Thoracic aorta (tissue), 2 donors: ENCODE measurements at regions not wholly inside any gene's neighbourhood (a gene's known extent, or its start where the extent isn't known, plus 50 kb on each side); places are given as distances from the start of the nearest gene placed in this dataset.
"Not testable (repeated sequence)": the region's sequence is repeated elsewhere in the genome, so short reads cannot be mapped to it uniquely, and the experiment has no call there.

Source experiments
- ATAC-seq: fragments of 150-250 bp; one replicate; pipeline ENCODE4 v1.8.0; 2017; ENCODE audit warnings: low read depth; ENCODE audit not compliant: insufficient number of reproducible peaks, low FRiP score
- DNase-seq: peaks from one replicate; pipeline ENCODE4 v3.0.0-alpha.2; 2020; ENCODE audit warnings: low spot score
- H3K27ac ChIP-seq, 2 donors: fragments of 200-600 bp; sonication (generic); 1 replicate in 1 of 2; 2 replicates in 1 of 2; pipeline ENCODE4 v1.5.1; 2016; ENCODE audit warnings: mild to moderate bottlenecking in 2 of 2, moderate library complexity in 2 of 2
- H3K27me3 ChIP-seq: fragments of 200-600 bp; sonication (generic); replicated peaks from 2 replicates; pipeline ENCODE4 v1.6.0; 2016; ENCODE audit warnings: mild to moderate bottlenecking; ENCODE audit not compliant: insufficient read depth
- H3K36me3 ChIP-seq: fragments of 200-600 bp; sonication (generic); one replicate; pipeline ENCODE4 v1.5.1; 2016
- H3K4me1 ChIP-seq, 2 donors: fragments of 200-600 bp; sonication (generic); 1 replicate in 1 of 2; 2 replicates in 1 of 2; pipeline versions ENCODE4 v1.5.1 to v1.6.0; 2016; ENCODE audit warnings: low read depth in 2 of 2, mild to moderate bottlenecking in 1 of 2; ENCODE audit not compliant: control insufficient read depth in 1 of 2
- H3K4me3 ChIP-seq: fragments of 200-600 bp; sonication (generic); 2 replicates; pipeline ENCODE4 v1.5.1; 2016; ENCODE audit warnings: mild to moderate bottlenecking
- H3K9me3 ChIP-seq: fragments of 200-600 bp; sonication (generic); 2 replicates; pipeline ENCODE4 v1.5.1; 2016
- TF ChIP-seq, protein P1 (sequence below): fragments of 200-600 bp; sonication (generic); IDR thresholded peaks from one replicate; pipeline ENCODE4 v1.5.1; 2019; ENCODE audit warnings: antibody characterized with exemption

DNA sequence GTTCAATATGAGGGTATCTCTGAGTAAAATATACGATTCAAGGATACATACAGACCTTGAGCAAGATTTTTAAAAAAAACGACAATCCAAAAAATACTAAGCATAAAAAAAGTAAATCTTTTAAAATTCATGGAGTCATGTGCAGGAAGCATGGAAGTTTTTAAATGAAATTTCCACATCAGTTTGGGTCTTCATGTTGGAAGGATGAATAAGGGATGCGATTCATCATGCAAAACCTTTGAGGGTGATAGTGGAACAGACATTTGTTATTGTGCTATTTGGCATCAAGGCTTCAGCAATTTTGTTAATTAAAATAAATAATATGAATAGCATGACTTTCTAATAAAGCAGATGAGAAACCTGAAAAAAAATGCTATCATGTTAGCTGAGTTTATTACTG, 815.0 kb upstream of the PCDH10 start:
- no peak overlapping the region for H3K4me3 ChIP-seq
- H3K4me1 ChIP-seq = no peaks in the 10 kb centered on the region
- TF ChIP-seq, protein P1, sequence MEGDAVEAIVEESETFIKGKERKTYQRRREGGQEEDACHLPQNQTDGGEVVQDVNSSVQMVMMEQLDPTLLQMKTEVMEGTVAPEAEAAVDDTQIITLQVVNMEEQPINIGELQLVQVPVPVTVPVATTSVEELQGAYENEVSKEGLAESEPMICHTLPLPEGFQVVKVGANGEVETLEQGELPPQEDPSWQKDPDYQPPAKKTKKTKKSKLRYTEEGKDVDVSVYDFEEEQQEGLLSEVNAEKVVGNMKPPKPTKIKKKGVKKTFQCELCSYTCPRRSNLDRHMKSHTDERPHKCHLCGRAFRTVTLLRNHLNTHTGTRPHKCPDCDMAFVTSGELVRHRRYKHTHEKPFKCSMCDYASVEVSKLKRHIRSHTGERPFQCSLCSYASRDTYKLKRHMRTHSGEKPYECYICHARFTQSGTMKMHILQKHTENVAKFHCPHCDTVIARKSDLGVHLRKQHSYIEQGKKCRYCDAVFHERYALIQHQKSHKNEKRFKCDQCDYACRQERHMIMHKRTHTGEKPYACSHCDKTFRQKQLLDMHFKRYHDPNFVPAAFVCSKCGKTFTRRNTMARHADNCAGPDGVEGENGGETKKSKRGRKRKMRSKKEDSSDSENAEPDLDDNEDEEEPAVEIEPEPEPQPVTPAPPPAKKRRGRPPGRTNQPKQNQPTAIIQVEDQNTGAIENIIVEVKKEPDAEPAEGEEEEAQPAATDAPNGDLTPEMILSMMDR = no peak
- no peaks in the 10 kb centered on the region for H3K27me3 ChIP-seq
- no peak for ATAC-seq
- DNase-seq = no peak
- H3K27ac ChIP-seq = no peak overlapping the region
- no peaks in the 10 kb centered on the region for H3K36me3 ChIP-seq
- no peaks in the 10 kb centered on the region for H3K9me3 ChIP-seq

DNA sequence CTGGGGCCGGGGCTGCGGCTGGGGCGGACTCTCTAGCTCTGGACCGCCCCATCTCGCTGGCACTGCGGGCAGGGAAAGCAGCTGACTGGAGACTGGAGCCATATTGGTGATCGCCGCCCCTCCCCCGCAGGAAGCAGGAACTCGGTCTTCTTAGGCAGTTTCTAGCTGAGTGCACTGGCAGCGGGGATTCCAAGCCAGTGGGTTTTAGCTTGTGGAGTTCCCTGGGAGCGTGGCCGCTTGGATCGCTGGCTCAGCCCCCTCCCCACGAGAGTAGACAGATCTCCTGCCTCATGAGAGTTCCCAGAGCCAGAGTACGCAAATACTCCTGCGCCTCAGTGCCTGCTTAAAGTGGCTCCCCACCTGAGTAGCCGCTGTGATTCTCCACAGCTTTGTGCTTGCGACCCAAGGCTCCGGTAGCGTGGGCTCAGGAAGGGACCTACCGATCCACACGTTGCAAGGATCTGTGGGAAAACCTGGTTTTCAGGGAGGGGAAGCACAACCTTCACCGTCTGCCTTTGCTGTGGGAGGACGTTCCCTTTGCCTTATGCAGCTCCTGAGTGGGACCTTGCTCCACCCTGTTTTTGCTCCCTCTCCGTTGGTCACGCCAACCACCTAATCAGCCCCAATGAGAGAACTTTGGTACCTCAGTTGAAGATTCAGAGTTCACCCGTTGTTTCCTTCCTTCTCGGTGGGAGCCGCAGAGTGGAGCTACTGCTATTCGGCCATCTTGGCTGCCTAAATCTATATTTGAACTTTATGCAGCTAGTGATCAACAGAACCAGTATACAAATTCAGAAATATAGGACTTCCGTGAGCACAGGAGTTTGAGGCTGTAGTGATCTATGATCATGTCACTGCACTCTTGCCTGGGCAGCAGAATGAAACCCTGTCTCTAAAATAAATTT, 803.9 kb upstream of the PCDH10 start:
- TF ChIP-seq, protein P1 = no peak
- Histone ChIP-seq H3K27ac (no peak overlapping the region), H3K4me3 (no peak overlapping the region), H3K36me3 (no peaks in the 10 kb centered on the region), H3K27me3 (no peaks in the 10 kb centered on the region), H3K9me3 (no peaks in the 10 kb centered on the region), H3K4me1 (no peaks in the 10 kb centered on the region)
- ATAC-seq = no peak
- DNase-seq = no peak

DNA sequence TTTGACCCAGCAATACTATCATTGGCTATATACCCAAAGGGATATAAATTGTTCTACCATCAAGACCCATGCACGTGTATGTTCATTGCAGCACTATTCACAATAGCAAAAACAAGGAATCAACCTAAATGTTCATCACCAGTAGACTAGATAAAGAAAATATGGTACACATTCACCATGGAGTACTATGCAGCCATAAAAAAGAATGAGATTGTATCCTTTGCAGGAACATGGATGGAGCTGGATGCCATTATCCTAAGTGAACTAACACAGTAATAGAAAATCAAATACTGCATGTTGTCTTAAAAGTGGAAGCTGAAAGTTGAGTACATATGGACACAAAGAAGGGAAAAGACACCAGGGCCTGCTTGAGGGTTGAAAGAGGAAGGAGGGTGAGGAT, 803.1 kb upstream of the PCDH10 start:
- Histone ChIP-seq H3K4me1 (no peaks in the 10 kb centered on the region), H3K27ac (no peak overlapping the region), H3K36me3 (no peaks in the 10 kb centered on the region), H3K9me3 (no peaks in the 10 kb centered on the region), H3K27me3 (no peaks in the 10 kb centered on the region), H3K4me3 (no peak overlapping the region)
- DNase-seq (no peak), ATAC-seq (no peak)
- TF ChIP-seq, protein P1 = no peak

DNA sequence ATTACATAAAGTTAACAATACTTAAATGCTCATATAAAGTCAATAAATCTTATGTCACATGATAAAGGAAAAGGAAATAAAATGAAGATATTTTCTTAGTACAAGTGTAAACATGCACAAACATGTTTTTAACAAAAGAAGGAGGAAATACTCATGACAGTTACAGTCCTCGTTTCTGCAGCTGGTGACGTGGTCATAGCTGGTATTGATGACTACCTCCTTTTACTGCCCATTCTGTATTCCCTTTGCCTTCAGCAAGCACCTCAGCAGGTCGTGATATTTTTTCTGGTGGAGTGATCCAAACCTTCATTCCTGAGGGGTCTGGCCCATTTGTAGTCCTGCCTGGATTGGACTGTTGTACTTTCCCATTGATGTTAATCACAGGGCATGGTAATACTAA, 797.5 kb upstream of the PCDH10 start:
- H3K4me3 ChIP-seq, DNase-seq, H3K27me3 ChIP-seq, H3K27ac ChIP-seq, H3K9me3 ChIP-seq, ATAC-seq, H3K36me3 ChIP-seq, H3K4me1 ChIP-seq: not testable (repeated sequence)

DNA sequence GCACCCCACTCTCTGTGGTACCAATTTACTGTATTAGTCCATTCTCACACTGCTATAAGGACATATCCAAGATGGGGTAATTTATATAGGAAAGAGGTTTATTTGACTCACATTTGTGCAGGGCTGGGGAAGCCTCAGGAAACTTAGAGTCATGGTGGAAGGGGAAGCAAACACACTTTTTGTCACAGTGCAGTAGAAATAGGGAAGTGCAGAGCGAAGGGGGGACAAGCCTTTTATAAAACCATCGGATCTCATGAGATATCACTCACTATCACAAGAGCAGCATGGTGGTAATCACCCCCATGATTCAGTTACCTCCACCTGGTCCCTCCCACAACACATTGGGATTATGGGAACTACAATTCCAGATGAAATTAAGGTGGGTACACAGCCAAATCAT, 766.9 kb upstream of the PCDH10 start:
- ATAC-seq = no peak
- TF ChIP-seq, protein P1 = no peak

More for the DNA sequence above, 766.9 kb upstream of the PCDH10 start:
- no peak for DNase-seq
- no peak overlapping the region for H3K27ac ChIP-seq
- no peak overlapping the region for H3K4me3 ChIP-seq
- H3K36me3 ChIP-seq = no peaks in the 10 kb centered on the region
- H3K27me3 ChIP-seq = no peaks in the 10 kb centered on the region
- H3K4me1 ChIP-seq = no peaks in the 10 kb centered on the region
- no peaks in the 10 kb centered on the region for H3K9me3 ChIP-seq
